Endothelial cell of umbilical vein (primary cell): ENCODE measurements at regions not wholly inside any gene's neighbourhood (a gene's known extent, or its start where the extent isn't known, plus 50 kb on each side); places are given as distances from the start of the nearest gene placed in this dataset.

Experiments used
- BruUV-seq: library from RNA; stranded (reverse); fragments of 400-500 nt; replicated peaks from 2 replicates; lab custom pipeline; 2021; lab: Mats Ljungman, UMichigan
- CTCF ChIA-PET: fragments of 300-600, 350-600 bp; sonication (Branson Sonifier 250); formaldehyde crosslinking; loops from one replicate; lab custom pipeline; 2021; ENCODE audit warnings: antibody characterized with exemption, inconsistent platforms; lab: Charles Lee
- POLR2A ChIA-PET: fragments of 300-600, 350-600 bp; sonication (Branson Sonifier 250); formaldehyde crosslinking; loops from one replicate; lab custom pipeline; 2021; ENCODE audit warnings: antibody characterized with exemption, inconsistent platforms; lab: Charles Lee
- DNase-seq: peaks from one replicate; pipeline ENCODE4 v3.0.0-alpha.2; 2011; ENCODE audit warnings: low read depth, low spot score
- FAIRE-seq: peaks from 2 replicates; lab custom pipeline; 2011; peaks lifted over from hg19 to GRCh38; lab: Jason Lieb, UNC
- H2AFZ ChIP-seq: 2 replicates; pipeline ENCODE4 v1.6.0; 2012; ENCODE audit warnings: low read depth, low read length, control low read depth, inconsistent platforms
- H3K27ac ChIP-seq: 2 replicates; pipeline ENCODE4 v1.5.1; 2011; ENCODE audit warnings: low read depth, mild to moderate bottlenecking, control low read depth, low read length, moderate library complexity; ENCODE audit not compliant: insufficient read depth
- H3K27me3 ChIP-seq, 2 experiments: 2 replicates each; pipeline versions ENCODE4 v1.6.0 to v1.6.1; 2011; ENCODE audit warnings: low read length in 2 of 2, mixed read lengths in 1 of 2; ENCODE audit not compliant: control insufficient read depth in 2 of 2, insufficient read depth in 2 of 2
- H3K36me3 ChIP-seq, 2 experiments: 2 replicates in 1 of 2; 3 replicates in 1 of 2; pipeline ENCODE4 v1.5.1; 2011; ENCODE audit warnings: low read length in 2 of 2, mild to moderate bottlenecking in 1 of 2, moderate library complexity in 1 of 2; ENCODE audit not compliant: control insufficient read depth in 2 of 2, insufficient read depth in 2 of 2; ENCODE audit errors: extremely low read depth in 1 of 2
- H3K4me1 ChIP-seq: 3 replicates; pipeline ENCODE4 v1.5.1; 2011; ENCODE audit warnings: mild to moderate bottlenecking, low read length; ENCODE audit not compliant: control insufficient read depth, insufficient read depth; ENCODE audit errors: extremely low read depth
- H3K4me2 ChIP-seq: 2 replicates; pipeline ENCODE4 v1.6.1; 2011; ENCODE audit warnings: low read length, control low read depth, mixed read lengths; ENCODE audit not compliant: insufficient read depth
- H3K4me3 ChIP-seq, 3 experiments: fragments of 200-600 bp in 1 of 3; sonication (generic), shearing (Covaris generic) in 1 of 3; replicated peaks in 1 of 3; 2 replicates each; pipeline ENCODE4 v1.5.1; 2011 to 2016; ENCODE audit warnings: control low read depth in 3 of 3, low read length in 3 of 3, mild to moderate bottlenecking in 2 of 3, inconsistent platforms in 1 of 3, low read depth in 1 of 3, moderate library complexity in 1 of 3; ENCODE audit not compliant: insufficient read depth in 1 of 3
- H3K79me2 ChIP-seq: 2 replicates; pipeline ENCODE4 v1.6.0; 2012; ENCODE audit warnings: low read length, inconsistent platforms; ENCODE audit not compliant: control insufficient read depth, insufficient read depth
- H3K9ac ChIP-seq: replicated peaks from 2 replicates; pipeline ENCODE3; 2011; ENCODE audit warnings: low read length, control low read depth; ENCODE audit not compliant: insufficient read depth; ENCODE audit errors: extremely low read depth
- H3K9me1 ChIP-seq: replicated peaks from 3 replicates; pipeline ENCODE4 v1.6.0; 2011; ENCODE audit warnings: mild to moderate bottlenecking, low read length; ENCODE audit not compliant: control insufficient read depth, insufficient read depth; ENCODE audit errors: extremely low read depth
- H3K9me3 ChIP-seq: replicated peaks from 2 replicates; pipeline ENCODE4 v1.5.1; 2012; ENCODE audit warnings: low read length, inconsistent platforms; ENCODE audit not compliant: control insufficient read depth, insufficient read depth
- H4K20me1 ChIP-seq: replicated peaks from 2 replicates; pipeline ENCODE3; 2011; ENCODE audit warnings: mild to moderate bottlenecking, low read length; ENCODE audit not compliant: control insufficient read depth, insufficient read depth; ENCODE audit errors: extremely low read depth
- CTCF ChIP-seq, 2 donors: IDR thresholded peaks; 1 replicate in 1 of 2; 2 replicates in 1 of 2; pipeline ENCODE4 v1.5.1; 2011; ENCODE audit warnings: low read length in 2 of 2, mild to moderate bottlenecking in 2 of 2, moderate library complexity in 2 of 2, control low read depth in 1 of 2, inconsistent platforms in 1 of 2, low read depth in 1 of 2; ENCODE audit not compliant: insufficient read depth in 1 of 2; ENCODE audit errors: extremely low read depth in 1 of 2
- EZH2 ChIP-seq: IDR thresholded peaks from 2 replicates; pipeline ENCODE4 v1.6.1; 2012; ENCODE audit warnings: borderline replicate concordance, low read depth, mild to moderate bottlenecking, moderate library complexity, low read length, inconsistent platforms; ENCODE audit not compliant: severe bottlenecking
- FOS ChIP-seq: IDR thresholded peaks from 2 replicates; pipeline ENCODE4 v1.6.1; 2011; ENCODE audit warnings: mild to moderate bottlenecking, low read length, moderate library complexity, borderline replicate concordance; ENCODE audit not compliant: insufficient read depth
- GATA2 ChIP-seq: IDR thresholded peaks from 2 replicates; pipeline ENCODE4 v1.7.0; 2011; ENCODE audit warnings: low read depth, mild to moderate bottlenecking, moderate library complexity, mixed read lengths, low read length; ENCODE audit not compliant: insufficient read length, insufficient read depth
- JUN ChIP-seq: IDR thresholded peaks from 2 replicates; pipeline ENCODE4 v1.6.1; 2011; ENCODE audit warnings: borderline replicate concordance, low read depth; ENCODE audit not compliant: insufficient read length, insufficient read depth
- MAX ChIP-seq: IDR thresholded peaks from 2 replicates; pipeline ENCODE4 v1.6.1; 2011; ENCODE audit not compliant: insufficient read depth, insufficient read length
- MYC ChIP-seq: IDR thresholded peaks from one replicate; pipeline ENCODE4 v1.6.1; 2011; ENCODE audit warnings: mild to moderate bottlenecking, low read depth, low read length
- POLR2A ChIP-seq: IDR thresholded peaks from 2 replicates; pipeline ENCODE4 v1.6.1; 2012; ENCODE audit warnings: low read depth, mild to moderate bottlenecking, control low read depth, low read length
- POLR2AphosphoS5 ChIP-seq: IDR thresholded peaks from 2 replicates; pipeline ENCODE4 v1.6.1; 2012; ENCODE audit warnings: low read depth, mild to moderate bottlenecking, control low read depth, low read length, moderate library complexity; ENCODE audit not compliant: insufficient read depth
- dilution Hi-C: fragments of 300-500 bp; cut with MboI; formaldehyde crosslinking; loops from one replicate; pipeline ENCODE4 v1.15.0; 2019; ENCODE audit warnings: low sequenced_read_pairs; ENCODE audit not compliant: extremely low pct_ligation_motif_present
- intact Hi-C: fragments of 100-400 bp; cut with micrococcal nuclease; formaldehyde crosslinking; loops from one replicate; pipeline ENCODE4 v1.10.0; 2022

DNA sequence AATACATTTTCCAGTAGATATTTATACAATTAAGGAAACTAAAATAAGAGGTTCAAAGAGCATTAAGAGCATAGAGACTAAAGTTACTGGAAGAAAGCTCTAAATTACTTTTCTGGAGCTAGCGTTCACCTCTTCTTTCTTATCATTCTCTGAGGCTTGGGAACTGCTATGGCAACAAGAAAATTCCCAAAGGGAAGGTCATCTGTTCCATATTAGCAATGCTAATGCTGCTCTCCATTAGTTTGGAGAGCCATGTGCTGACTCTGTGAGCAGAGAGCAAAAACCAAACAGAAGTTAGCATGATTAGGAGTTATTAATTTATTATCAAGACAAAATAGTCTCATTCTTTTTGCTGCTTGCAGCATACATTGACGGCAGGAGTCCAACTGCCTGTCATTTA lies 143.1 kb upstream of the SLC16A7 start:
- BruUV-seq: no TSS peak
- Histone ChIP-seq H3K9ac (no peak overlapping the region), H2AFZ (no peak overlapping the region)

More for the DNA sequence above, 143.1 kb upstream of the SLC16A7 start:
- no peak overlapping the region for H3K4me3 ChIP-seq
- DNase-seq (no peak), FAIRE-seq (no peak)
- no peaks in the 10 kb centered on the region for H3K27me3 ChIP-seq
- H3K36me3 ChIP-seq: no peaks in the 10 kb centered on the region
- dilution Hi-C loops (no loop called here), intact Hi-C loops (no loop called here)
- H3K4me2 ChIP-seq: no peak overlapping the region
- H3K27ac ChIP-seq: no peak overlapping the region
- TF ChIP-seq MYC (no peak), CTCF (IDR thresholded peaks at IDR 0.05; ENCODE audit: extremely low read depth in 1 of 2, insufficient read depth in 1 of 2, low read depth in 1 of 2, low read length in 2 of 2) (no peak), GATA2 (no peak), POLR2A (no peak), POLR2AphosphoS5 (no peak), JUN (no peak), EZH2 (no peak), FOS (no peak), MAX (no peak)
- H3K9me1 ChIP-seq: no peaks in the 10 kb centered on the region
- no peaks in the 10 kb centered on the region for H3K4me1 ChIP-seq
- CTCF ChIA-PET: no interaction called here
- POLR2A ChIA-PET: no interaction called here
- no peaks in the 10 kb centered on the region for H3K9me3 ChIP-seq
- no peaks in the 10 kb centered on the region for H3K79me2 ChIP-seq
- no peaks in the 10 kb centered on the region for H4K20me1 ChIP-seq
